GM12878 (cell line): ENCODE measurements at regions not wholly inside any gene's neighbourhood (a gene's known extent, or its start where the extent isn't known, plus 50 kb on each side); places are given as distances from the start of the nearest gene placed in this dataset.

ENCODE experiments used
- ATAC-seq: fragments of 200-7000 bp; cut with Tn5 transposase; 3 replicates; pipeline ENCODE4 v1.9.1; 2020; ENCODE audit warnings: mild to moderate bottlenecking, moderate library complexity
- BruUV-seq: library from RNA; stranded (reverse); fragments of 400-500 nt; replicated peaks from 2 replicates; lab custom pipeline; 2021; lab: Mats Ljungman, UMichigan
- CTCF ChIA-PET: fragments of 300-600 bp; sonication (Branson Sonifier 250); formaldehyde crosslinking; extraction: SDS; loops from one replicate; lab custom pipeline; 2021; ENCODE audit warnings: inconsistent platforms; lab: Yijun Ruan, JAX
- POLR2A ChIA-PET: fragments of 350-600 bp; formaldehyde crosslinking; extraction: SDS; loops from one replicate; lab custom pipeline; 2021; ENCODE audit warnings: inconsistent platforms; lab: Charles Lee
- RAD21 ChIA-PET: fragments of 300-600 bp; sonication (Branson Sonifier 250); formaldehyde crosslinking; loops from one replicate; lab custom pipeline; 2023; ENCODE audit warnings: antibody characterized with exemption; ENCODE audit not compliant: unreplicated experiment; lab: Charles Lee
- SMC1A ChIA-PET: fragments of 300-600 bp; sonication (Branson Sonifier 250); formaldehyde crosslinking; loops from one replicate; lab custom pipeline; 2023; ENCODE audit not compliant: unreplicated experiment, uncharacterized antibody; lab: Charles Lee
- DNase-seq: peaks from one replicate; pipeline ENCODE4 v3.0.0-alpha.2; 2011; ENCODE audit warnings: low read depth, low spot score
- FAIRE-seq: peaks from 3 replicates; lab custom pipeline; 2011; peaks lifted over from hg19 to GRCh38; lab: Jason Lieb, UNC
- H2AFZ ChIP-seq: 2 replicates; pipeline ENCODE4 v1.6.0; 2011; ENCODE audit warnings: low read depth, low read length, control low read depth; ENCODE audit not compliant: control insufficient read depth
- H3K27ac ChIP-seq: 2 replicates; pipeline ENCODE4 v1.5.1; 2011; ENCODE audit warnings: control low read depth; ENCODE audit not compliant: control insufficient read depth, insufficient read depth
- H3K27me3 ChIP-seq, 2 experiments: replicated peaks in 1 of 2; 2 replicates each; pipeline versions ENCODE4 v1.6.0 to v1.6.1; 2011; ENCODE audit warnings: low read length in 1 of 2; ENCODE audit not compliant: control insufficient read depth in 2 of 2, insufficient read depth in 2 of 2
- H3K36me3 ChIP-seq, 2 experiments: 2 replicates each; pipeline ENCODE4 v1.5.1; 2011; ENCODE audit warnings: low read length in 1 of 2; ENCODE audit not compliant: control insufficient read depth in 2 of 2, insufficient read depth in 2 of 2
- H3K4me1 ChIP-seq: 2 replicates; pipeline ENCODE4 v1.6.1; 2011; ENCODE audit warnings: mild to moderate bottlenecking, low read length, moderate library complexity, mixed read lengths; ENCODE audit not compliant: control insufficient read depth, insufficient read depth
- H3K4me2 ChIP-seq: 2 replicates; pipeline ENCODE4 v1.6.0; 2011; ENCODE audit warnings: control low read depth; ENCODE audit not compliant: control insufficient read depth, insufficient read depth
- H3K4me3 ChIP-seq: fragments of 200-600 bp; sonication (generic); 2 replicates; pipeline ENCODE4 v1.5.1; 2016
- H3K79me2 ChIP-seq: 2 replicates; pipeline ENCODE4 v1.6.0; 2011; ENCODE audit warnings: low read length; ENCODE audit not compliant: control insufficient read depth, insufficient read depth
- H3K9ac ChIP-seq: 2 replicates; pipeline ENCODE4 v1.8.0; 2011; ENCODE audit warnings: low read length, control low read depth, mixed read lengths; ENCODE audit not compliant: control insufficient read depth, insufficient read depth
- H3K9me3 ChIP-seq: replicated peaks from 3 replicates; pipeline ENCODE4 v1.5.1; 2011; ENCODE audit warnings: mild to moderate bottlenecking, low read length; ENCODE audit not compliant: control insufficient read depth, insufficient read depth
- H4K20me1 ChIP-seq: 2 replicates; pipeline ENCODE4 v1.6.0; 2011; ENCODE audit not compliant: control insufficient read depth, insufficient read depth
- CTCF ChIP-seq, 3 experiments: IDR thresholded peaks in 2 of 3; conservative IDR thresholded peaks in 1 of 3; 2 replicates each; pipeline ENCODE4 v1.5.1; 2011; ENCODE audit warnings: low read depth in 3 of 3, low read length in 3 of 3, mild to moderate bottlenecking in 3 of 3, control low read depth in 2 of 3, moderate library complexity in 2 of 3, inconsistent platforms in 1 of 3, mixed read lengths in 1 of 3; ENCODE audit not compliant: control insufficient read depth in 2 of 3, insufficient read depth in 1 of 3; ENCODE audit errors: extremely low read depth in 1 of 3
- CUX1 ChIP-seq: IDR thresholded peaks from 2 replicates; pipeline ENCODE4 v1.6.1; 2012; ENCODE audit warnings: improper control_type of control experiment, low read depth, low read length; ENCODE audit not compliant: insufficient replicate concordance
- EGR1 ChIP-seq, 2 experiments: IDR thresholded peaks; 1 replicate in 1 of 2; 2 replicates in 1 of 2; pipeline ENCODE4 v1.6.1; 2011 to 2012; ENCODE audit warnings: low read depth in 2 of 2, low read length in 2 of 2, borderline replicate concordance in 1 of 2, mild to moderate bottlenecking in 1 of 2, moderate library complexity in 1 of 2
- HSF1 ChIP-seq: fragments of 150-350 bp; IDR thresholded peaks from 2 replicates; pipeline ENCODE4 v1.6.1; 2014; ENCODE audit warnings: mild to moderate bottlenecking, low read depth, low read length
- MEF2B ChIP-seq: fragments of 450-650 bp; IDR thresholded peaks from 2 replicates; pipeline ENCODE4 v1.6.1; 2018; ENCODE audit warnings: mild to moderate bottlenecking, moderate library complexity; ENCODE audit not compliant: partially characterized antibody, poor library complexity, severe bottlenecking
- NFYA ChIP-seq: IDR thresholded peaks from 2 replicates; pipeline ENCODE4 v1.6.1; 2011; ENCODE audit warnings: low read depth, mild to moderate bottlenecking, low read length, improper control_type of control experiment, borderline replicate concordance
- NR2C1 ChIP-seq: fragments of 450-650 bp; IDR thresholded peaks from 2 replicates; pipeline ENCODE4 v1.6.1; 2017; ENCODE audit warnings: antibody characterized with exemption, mild to moderate bottlenecking, moderate library complexity
- RAD21 ChIP-seq: IDR thresholded peaks from 2 replicates; pipeline ENCODE4 v1.6.1; 2011; ENCODE audit warnings: mild to moderate bottlenecking, low read depth, low read length, moderate library complexity; ENCODE audit not compliant: insufficient read depth
- SMC3 ChIP-seq: IDR thresholded peaks from 2 replicates; pipeline ENCODE4 v1.6.1; 2011; ENCODE audit warnings: low read length, improper control_type of control experiment, borderline replicate concordance
- SPI1 ChIP-seq: IDR thresholded peaks from 2 replicates; pipeline ENCODE4 v1.6.1; 2011; ENCODE audit warnings: low read depth, mild to moderate bottlenecking, low read length, moderate library complexity, borderline replicate concordance; ENCODE audit not compliant: insufficient read depth
- TCF7 ChIP-seq: IDR thresholded peaks from 2 replicates; pipeline ENCODE4 v1.6.1; 2014; ENCODE audit warnings: antibody characterized with exemption, borderline replicate concordance
- YY1 ChIP-seq: IDR thresholded peaks from 2 replicates; pipeline ENCODE4 v1.6.1; 2011; ENCODE audit warnings: low read depth, mild to moderate bottlenecking, low read length
- WGBS: methylation state at CpG from one replicate; pipeline ENCODE4 v1.1.6; 2016; ENCODE audit warnings: low lambda C conversion rate; ENCODE audit not compliant: insufficient replicate concordance, insufficient coverage; ENCODE audit errors: missing lambda C conversion rate; 5-methylcytosine and 5-hydroxymethylcytosine counted together
- in situ Hi-C: fragments of 300-500 bp; cut with MboI; formaldehyde crosslinking; loops from 9 replicates; pipeline ENCODE4 v1.14.3; 2018; ENCODE audit warnings: mixed read lengths
- intact Hi-C: fragments of 100-400 bp; cut with micrococcal nuclease; formaldehyde crosslinking; loops from one replicate; pipeline ENCODE4 v1.14.2; 2022; ENCODE audit not compliant: unreplicated experiment

GRCh38 chr13:46992383-46992952 lies 95.6 kb upstream of the HTR2A start (continued):
- TF ChIP-seq HSF1: no peak
- TF ChIP-seq RAD21: peak; percentile 49
- no peak for TF ChIP-seq MEF2B
- TF ChIP-seq YY1: no peak
- no peak for TF ChIP-seq NFYA
- peak; percentile 31 to 49 (median 47) for TF ChIP-seq CTCF (IDR thresholded peaks at IDR 0.05 in 2 of 3, conservative IDR thresholded peaks at IDR 0.05 in 1 of 3; ENCODE audit: control insufficient read depth in 2 of 3, extremely low read depth in 1 of 3, insufficient read depth in 1 of 3, low read depth in 3 of 3, low read length in 3 of 3)
- TF ChIP-seq SMC3: peak; percentile 35; the same call in 1 of the 2 replicates

GRCh38 chr13:46983881-46984280 lies 87.0 kb upstream of the HTR2A start:
- intact Hi-C loops: loop anchor here (1.0 to 5.0 kb wide), 3 partner anchors 52 to 163 kb away; no protein-coding TSS in a partner anchor
- Histone ChIP-seq H3K27ac (peak overlapping the region; percentile 82), H3K27me3 (no peaks in the 10 kb centered on the region; a peak in 1 of 4 replicates), H2AFZ (no peak overlapping the region), H3K4me3 (peak overlapping the region; percentile 10; the same call in 1 of the 2 replicates), H3K9me3 (peaks cover 3% of the 10 kb centered on the region; the same call in 2 of the 3 replicates), H3K79me2 (no peaks in the 10 kb centered on the region), H3K9ac (peak overlapping the region; percentile 53; the same call in 1 of the 2 replicates), H3K4me1 (peaks cover 32% of the 10 kb centered on the region), H4K20me1 (no peaks in the 10 kb centered on the region), H3K36me3 (no peaks in the 10 kb centered on the region), H3K4me2 (peak overlapping the region; percentile 98)
- POLR2A ChIA-PET: no interaction called here
- RAD21 ChIA-PET: interaction anchor here (1.8 to 2.2 kb wide), 2 partner anchors 8 to 10 kb away, joined by 5 to 7 read pairs; no protein-coding TSS in a partner anchor
- no TSS peak for BruUV-seq
- 0% methylated on average over 1 of the region's 1 CpG for WGBS
- ATAC-seq: peak; percentile 82
- CTCF ChIA-PET: interaction anchor here (1.2 to 2.0 kb wide), 4 partner anchors 8 to 90 kb away, joined by 3 to 9 read pairs (median 5); no protein-coding TSS in a partner anchor
- SMC1A ChIA-PET: interaction anchor here (1.1 to 1.8 kb wide), 3 partner anchors 10 to 16 kb away, joined by 4 to 7 read pairs (median 5); no protein-coding TSS in a partner anchor
- FAIRE-seq: peak; percentile 81
- DNase-seq: peak; percentile 82
- in situ Hi-C loops: no loop called here
- 0 out of 2 replicates have a peak, but pooled peaks have one; percentile 32 for TF ChIP-seq TCF7
- peak; percentile 27; the same call in 1 of the 2 replicates for TF ChIP-seq SPI1
- peak; percentile 26; the same call in 1 of the 2 replicates for TF ChIP-seq RAD21
- TF ChIP-seq CUX1: peak; percentile 32
- TF ChIP-seq EGR1 (IDR thresholded peaks at IDR 0.05; ENCODE audit: borderline replicate concordance in 1 of 2, low read depth in 2 of 2, low read length in 2 of 2): no peak
- no peak for TF ChIP-seq NR2C1
